GM13976 (cell line): ENCODE measurements at regions not wholly inside any gene's neighbourhood (a gene's known extent, or its start where the extent isn't known, plus 50 kb on each side); places are given as distances from the start of the nearest gene placed in this dataset.
A peak's percentile ranks its signal among the peaks of the same experiment; 100 is the strongest.

ENCODE experiments used
- DNase-seq: peaks from one replicate; pipeline ENCODE4 v3.0.0; 2012; ENCODE audit warnings: low spot score
- in situ Hi-C: fragments of 300-500 bp; cut with MboI; formaldehyde crosslinking; loops from one replicate; pipeline ENCODE4 v1.12.0; 2022; ENCODE audit warnings: low sequenced_read_pairs, mixed read lengths, inconsistent platforms; ENCODE audit not compliant: unreplicated experiment
- TF ChIP-seq, protein P1 (sequence below): IDR thresholded peaks from 2 replicates; pipeline ENCODE4 v1.5.1; 2012; ENCODE audit warnings: borderline replicate concordance, mild to moderate bottlenecking; ENCODE audit not compliant: insufficient read depth; ENCODE audit errors: extremely low read depth, missing control alignments, control extremely low read depth

DNA sequence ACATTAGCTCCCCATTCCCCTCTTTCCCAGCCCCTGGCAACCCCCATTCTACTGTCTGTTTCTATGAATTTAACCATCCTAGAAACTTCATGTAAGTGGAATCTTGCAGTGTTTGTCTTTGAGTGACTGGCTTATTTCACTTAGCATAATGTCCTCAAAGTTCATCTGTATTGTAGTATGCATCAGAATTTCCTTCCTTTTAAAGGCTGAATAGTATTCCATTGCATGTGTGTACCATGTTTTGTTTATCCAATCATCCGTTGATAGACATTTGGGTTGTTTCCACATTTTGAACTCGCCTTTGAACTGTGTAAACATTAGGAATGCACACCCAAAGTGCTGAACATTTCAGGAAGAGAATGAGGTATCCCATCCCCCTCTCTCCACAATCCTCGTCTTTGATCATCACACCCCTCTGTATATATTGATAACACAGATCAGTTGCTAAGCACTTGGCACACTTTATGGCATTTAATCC, 56.4 kb upstream of the PLAC1 start:
- in situ Hi-C loops: no loop called here

GRCh38 chrX:134713618-134714107, 55.4 kb upstream of the PLAC1 start:
- TF ChIP-seq, protein P1, sequence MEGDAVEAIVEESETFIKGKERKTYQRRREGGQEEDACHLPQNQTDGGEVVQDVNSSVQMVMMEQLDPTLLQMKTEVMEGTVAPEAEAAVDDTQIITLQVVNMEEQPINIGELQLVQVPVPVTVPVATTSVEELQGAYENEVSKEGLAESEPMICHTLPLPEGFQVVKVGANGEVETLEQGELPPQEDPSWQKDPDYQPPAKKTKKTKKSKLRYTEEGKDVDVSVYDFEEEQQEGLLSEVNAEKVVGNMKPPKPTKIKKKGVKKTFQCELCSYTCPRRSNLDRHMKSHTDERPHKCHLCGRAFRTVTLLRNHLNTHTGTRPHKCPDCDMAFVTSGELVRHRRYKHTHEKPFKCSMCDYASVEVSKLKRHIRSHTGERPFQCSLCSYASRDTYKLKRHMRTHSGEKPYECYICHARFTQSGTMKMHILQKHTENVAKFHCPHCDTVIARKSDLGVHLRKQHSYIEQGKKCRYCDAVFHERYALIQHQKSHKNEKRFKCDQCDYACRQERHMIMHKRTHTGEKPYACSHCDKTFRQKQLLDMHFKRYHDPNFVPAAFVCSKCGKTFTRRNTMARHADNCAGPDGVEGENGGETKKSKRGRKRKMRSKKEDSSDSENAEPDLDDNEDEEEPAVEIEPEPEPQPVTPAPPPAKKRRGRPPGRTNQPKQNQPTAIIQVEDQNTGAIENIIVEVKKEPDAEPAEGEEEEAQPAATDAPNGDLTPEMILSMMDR: no peak
- no peak for DNase-seq
- in situ Hi-C loops: no loop called here

More for the DNA sequence above, 56.4 kb upstream of the PLAC1 start:
- TF ChIP-seq, protein P1: no peak
- no peak for DNase-seq

- TF ChIP-seq, protein P1: no peak
- DNase-seq: peak; percentile 22
- in situ Hi-C loops: no loop called here
Measured at GRCh38 chrX:134712272-134712671, 54.0 kb upstream of the PLAC1 start.

GRCh38 chrX:134711135-134711921, 53.1 kb upstream of the PLAC1 start:
- in situ Hi-C loops: no loop called here
- TF ChIP-seq, protein P1: no peak
- DNase-seq: no peak
